ENCODE measurements at regions not wholly inside any gene's neighbourhood (a gene's known extent, or its start where the extent isn't known, plus 50 kb on each side); places are given as distances from the start of the nearest gene placed in this dataset.

DNA sequence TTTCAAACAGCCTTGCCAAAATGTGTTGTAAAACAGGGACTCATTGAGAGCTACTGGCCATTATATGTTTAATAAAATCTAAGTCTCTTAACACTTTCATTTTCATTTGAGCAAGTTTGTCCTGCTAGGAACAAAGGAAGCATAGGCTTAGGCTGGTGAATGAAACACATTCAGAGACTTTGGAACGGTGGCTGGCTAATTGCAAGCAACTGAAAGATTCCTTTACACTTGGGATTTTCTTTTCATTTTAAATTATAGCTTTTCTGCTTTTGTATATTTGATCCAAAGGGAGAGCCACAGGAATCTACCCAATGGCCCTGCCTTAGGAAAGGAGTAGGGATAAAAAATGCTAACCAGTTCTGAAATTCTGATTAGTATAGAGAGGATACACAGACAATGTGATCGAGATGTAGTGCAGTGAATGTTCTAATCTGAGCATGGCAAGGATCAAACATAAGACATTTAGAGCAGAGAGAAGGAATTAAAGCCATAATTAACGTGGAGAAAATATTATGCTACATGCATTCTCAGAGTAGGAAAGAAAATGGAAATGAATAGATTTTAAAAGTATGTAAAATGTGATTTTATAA is 911.4 kb upstream of the SLC39A10 start:
- no peak for TF ChIP-seq POLR2AphosphoS5 (IDR thresholded peaks at IDR 0.05; ENCODE audit: low read depth, low read length)
- no peak for TF ChIP-seq POLR2A (IDR thresholded peaks at IDR 0.05; ENCODE audit: low read depth, low read length)

Measured in GM12892 (cell line).